Activated CD4-positive, alpha-beta memory T cell treated with anti-CD3 and anti-CD28 coated beads, Interleukin-2, amount 10 ng/mL, durations not matched to agents 7 days and 5 days (primary cell): ENCODE measurements at regions not wholly inside any gene's neighbourhood (a gene's known extent, or its start where the extent isn't known, plus 50 kb on each side); places are given as distances from the start of the nearest gene placed in this dataset.

ENCODE experiments used
- CTCF ChIA-PET: fragments of 350-600 bp; sonication (Branson Sonifier 250); formaldehyde crosslinking; loops from one replicate; lab custom pipeline; 2021; ENCODE audit warnings: antibody characterized with exemption, inconsistent platforms; lab: Charles Lee
- POLR2A ChIA-PET: fragments of 350-600 bp; sonication (Branson Sonifier 250); formaldehyde crosslinking; loops from one replicate; lab custom pipeline; 2021; ENCODE audit warnings: antibody characterized with exemption; lab: Charles Lee
- DNase-seq: peaks from one replicate; pipeline ENCODE4 v3.0.0-alpha.2; 2020
- H3K27ac Mint-ChIP-seq: one replicate; pipeline ENCODE4 v1.8.0; 2021; ENCODE audit warnings: mild to moderate bottlenecking, mixed read lengths
- H3K27me3 Mint-ChIP-seq: one replicate; pipeline ENCODE4 v1.8.0; 2021; ENCODE audit warnings: mixed read lengths
- H3K36me3 Mint-ChIP-seq: one replicate; pipeline ENCODE4 v1.8.0; 2021; ENCODE audit warnings: low read depth, mixed read lengths
- H3K4me1 Mint-ChIP-seq: one replicate; pipeline ENCODE4 v1.8.0; 2021; ENCODE audit warnings: mixed read lengths
- H3K4me3 Mint-ChIP-seq: one replicate; pipeline ENCODE4 v1.8.0; 2021; ENCODE audit warnings: mild to moderate bottlenecking, mixed read lengths
- H3K9me3 Mint-ChIP-seq: one replicate; pipeline ENCODE4 v1.8.0; 2021; ENCODE audit warnings: mixed read lengths

- H3K4me3 Mint-ChIP-seq = no peak overlapping the region
- ChIA-PET POLR2A (no interaction called here), CTCF (no interaction called here)
- peaks cover 14% of the 10 kb centered on the region for H3K9me3 Mint-ChIP-seq
- DNase-seq = no peak
- no peaks in the 10 kb centered on the region for H3K36me3 Mint-ChIP-seq
- H3K27ac Mint-ChIP-seq = no peak overlapping the region
- no peaks in the 10 kb centered on the region for H3K27me3 Mint-ChIP-seq
- no peaks in the 10 kb centered on the region for H3K4me1 Mint-ChIP-seq
These were observed 224.3 kb upstream of the SOX21 start for GRCh38 chr13:94936633-94937032.

GRCh38 chr13:94933936-94934335 is 221.6 kb upstream of the SOX21 start:
- Mint-ChIP-seq H3K36me3 (no peaks in the 10 kb centered on the region), H3K27ac (no peak overlapping the region), H3K4me1 (no peaks in the 10 kb centered on the region), H3K9me3 (peaks cover 14% of the 10 kb centered on the region), H3K27me3 (no peaks in the 10 kb centered on the region), H3K4me3 (no peak overlapping the region)
- CTCF ChIA-PET = no interaction called here
- DNase-seq = no peak
- POLR2A ChIA-PET = interaction anchor here (0.6 kb wide), 1 partner anchor 33 kb away, joined by 3 read pairs; no protein-coding TSS in a partner anchor

DNA sequence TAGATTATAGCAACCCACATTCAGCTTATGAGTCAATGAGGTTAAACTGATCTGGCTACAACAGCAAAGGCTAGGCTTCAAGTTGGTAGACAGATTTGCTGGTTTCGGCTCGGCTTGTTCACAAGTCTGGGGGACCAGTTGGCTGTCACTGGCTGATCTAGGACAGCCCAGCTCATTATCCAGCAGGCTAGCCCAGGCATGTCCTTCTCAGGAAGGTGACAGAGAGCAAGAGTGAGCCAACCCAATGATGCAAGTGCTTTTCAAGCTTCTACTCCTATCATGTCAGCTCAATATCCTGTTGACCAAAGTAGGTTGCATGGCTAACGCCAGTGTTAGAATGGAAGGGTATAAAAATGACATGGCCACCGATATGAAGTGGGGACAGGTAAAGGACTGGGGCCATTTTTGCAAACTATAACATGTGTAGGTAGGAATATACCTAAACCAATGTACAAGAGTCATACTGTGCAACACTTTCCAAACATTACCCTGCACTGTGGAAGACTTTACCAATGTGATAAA is 220.9 kb upstream of the SOX21 start:
- CTCF ChIA-PET = no interaction called here
- Mint-ChIP-seq H3K27ac (no peak overlapping the region), H3K4me3 (no peak overlapping the region), H3K9me3 (peaks cover 14% of the 10 kb centered on the region), H3K36me3 (no peaks in the 10 kb centered on the region), H3K4me1 (no peaks in the 10 kb centered on the region), H3K27me3 (no peaks in the 10 kb centered on the region)
- POLR2A ChIA-PET = no interaction called here
- no peak for DNase-seq

- ChIA-PET CTCF (no interaction called here), POLR2A (no interaction called here)
- Mint-ChIP-seq H3K27me3 (no peaks in the 10 kb centered on the region), H3K9me3 (peaks cover 5% of the 10 kb centered on the region), H3K27ac (no peak overlapping the region), H3K4me3 (no peak overlapping the region), H3K4me1 (no peaks in the 10 kb centered on the region), H3K36me3 (no peaks in the 10 kb centered on the region)
- no peak for DNase-seq
These were observed 215.9 kb upstream of the SOX21 start for GRCh38 chr13:94928127-94928775.

GRCh38 chr13:94925263-94925662 is 212.9 kb upstream of the SOX21 start:
- no peak for DNase-seq
- no peak overlapping the region for H3K27ac Mint-ChIP-seq
- H3K36me3 Mint-ChIP-seq = no peaks in the 10 kb centered on the region
- CTCF ChIA-PET = no interaction called here
- H3K27me3 Mint-ChIP-seq = no peaks in the 10 kb centered on the region
- H3K9me3 Mint-ChIP-seq = no peaks in the 10 kb centered on the region
- H3K4me3 Mint-ChIP-seq = no peak overlapping the region
- H3K4me1 Mint-ChIP-seq = no peaks in the 10 kb centered on the region
- POLR2A ChIA-PET = no interaction called here

- H3K27ac Mint-ChIP-seq = no peak overlapping the region
- H3K4me3 Mint-ChIP-seq = no peak overlapping the region
- H3K27me3 Mint-ChIP-seq = no peaks in the 10 kb centered on the region
- no peaks in the 10 kb centered on the region for H3K36me3 Mint-ChIP-seq
- H3K9me3 Mint-ChIP-seq = no peaks in the 10 kb centered on the region
- H3K4me1 Mint-ChIP-seq = no peaks in the 10 kb centered on the region
- no peak for DNase-seq
- ChIA-PET CTCF (no interaction called here), POLR2A (no interaction called here)
These were observed 208.8 kb upstream of the SOX21 start for GRCh38 chr13:94921181-94921580.

DNA sequence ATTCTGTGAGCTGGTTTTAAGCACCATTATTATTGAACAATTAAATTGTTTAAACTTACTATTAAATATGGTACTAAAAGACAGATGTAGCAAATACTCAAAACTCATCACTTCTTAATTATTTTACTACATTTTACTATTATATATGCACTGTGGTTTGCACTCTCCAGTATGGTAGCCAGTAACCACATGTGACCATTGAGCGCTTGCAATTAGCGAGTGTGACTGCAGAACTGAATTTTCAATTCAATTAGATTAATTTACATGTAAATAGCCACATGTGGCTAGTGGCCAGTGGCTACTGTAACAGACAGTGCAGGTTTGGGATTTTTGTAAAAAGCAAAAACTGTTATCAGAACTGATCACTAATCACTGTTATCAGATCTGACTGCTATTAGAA is 208.2 kb upstream of the SOX21 start:
- Mint-ChIP-seq H3K9me3 (no peaks in the 10 kb centered on the region), H3K4me3 (no peak overlapping the region), H3K27me3 (no peaks in the 10 kb centered on the region), H3K27ac (no peak overlapping the region), H3K36me3 (no peaks in the 10 kb centered on the region), H3K4me1 (no peaks in the 10 kb centered on the region)
- POLR2A ChIA-PET = no interaction called here
- DNase-seq = no peak
- CTCF ChIA-PET = no interaction called here

DNA sequence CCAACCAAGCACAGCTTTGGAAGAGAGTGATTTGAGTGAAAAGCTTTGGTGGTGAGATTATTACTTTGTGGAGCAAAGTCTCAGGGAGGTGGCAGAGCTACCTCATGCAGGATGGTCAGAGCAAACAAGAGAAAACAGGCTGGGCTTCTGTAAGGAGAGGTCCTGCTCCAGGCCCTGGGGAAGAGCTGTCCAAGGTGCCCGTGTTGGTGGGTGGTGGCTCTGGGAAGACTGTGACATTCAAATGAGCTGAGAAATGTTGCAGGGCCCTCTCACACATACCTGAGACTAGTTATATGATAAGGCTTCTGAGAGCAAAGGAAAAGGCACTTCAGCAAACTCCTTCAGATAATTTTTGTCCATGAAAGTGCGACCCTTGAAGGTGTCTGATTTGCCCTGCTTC is 205.5 kb upstream of the SOX21 start:
- Mint-ChIP-seq H3K9me3 (no peaks in the 10 kb centered on the region), H3K4me3 (no peak overlapping the region), H3K36me3 (no peaks in the 10 kb centered on the region), H3K27ac (no peak overlapping the region), H3K27me3 (no peaks in the 10 kb centered on the region), H3K4me1 (no peaks in the 10 kb centered on the region)
- DNase-seq = no peak
- ChIA-PET POLR2A (no interaction called here), CTCF (no interaction called here)

DNA sequence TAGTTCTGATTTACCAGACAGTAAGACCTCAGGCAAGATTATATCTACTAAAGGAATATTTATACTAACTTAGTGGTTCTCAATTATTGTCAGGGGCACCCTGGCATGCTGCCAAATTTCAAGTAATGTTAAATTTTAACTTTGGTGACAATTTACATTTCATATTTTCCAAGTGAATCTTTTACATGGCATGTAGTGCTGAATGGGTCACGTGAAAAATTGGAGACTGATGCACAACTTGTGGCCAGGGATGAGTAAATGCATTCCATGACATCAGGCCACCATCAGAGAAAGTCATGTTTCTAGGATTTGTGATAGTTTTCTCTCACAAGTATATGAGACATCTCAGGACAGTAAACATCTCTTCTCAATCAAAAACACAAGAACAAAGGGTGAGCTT is 202.6 kb upstream of the SOX21 start:
- ChIA-PET CTCF (no interaction called here), POLR2A (no interaction called here)
- H3K4me3 Mint-ChIP-seq = no peak overlapping the region
- peaks cover 14% of the 10 kb centered on the region for H3K27me3 Mint-ChIP-seq
- DNase-seq = no peak
- H3K9me3 Mint-ChIP-seq = no peaks in the 10 kb centered on the region
- H3K4me1 Mint-ChIP-seq = no peaks in the 10 kb centered on the region
- no peaks in the 10 kb centered on the region for H3K36me3 Mint-ChIP-seq
- no peak overlapping the region for H3K27ac Mint-ChIP-seq

GRCh38 chr13:94906605-94907004 is 194.3 kb upstream of the SOX21 start:
- DNase-seq = no peak
- ChIA-PET POLR2A (no interaction called here), CTCF (no interaction called here)
- no peak overlapping the region for H3K4me3 Mint-ChIP-seq
- H3K4me1 Mint-ChIP-seq = no peaks in the 10 kb centered on the region
- no peaks in the 10 kb centered on the region for H3K36me3 Mint-ChIP-seq
- peaks cover 19% of the 10 kb centered on the region for H3K27me3 Mint-ChIP-seq
- H3K9me3 Mint-ChIP-seq = no peaks in the 10 kb centered on the region
- no peak overlapping the region for H3K27ac Mint-ChIP-seq

DNA sequence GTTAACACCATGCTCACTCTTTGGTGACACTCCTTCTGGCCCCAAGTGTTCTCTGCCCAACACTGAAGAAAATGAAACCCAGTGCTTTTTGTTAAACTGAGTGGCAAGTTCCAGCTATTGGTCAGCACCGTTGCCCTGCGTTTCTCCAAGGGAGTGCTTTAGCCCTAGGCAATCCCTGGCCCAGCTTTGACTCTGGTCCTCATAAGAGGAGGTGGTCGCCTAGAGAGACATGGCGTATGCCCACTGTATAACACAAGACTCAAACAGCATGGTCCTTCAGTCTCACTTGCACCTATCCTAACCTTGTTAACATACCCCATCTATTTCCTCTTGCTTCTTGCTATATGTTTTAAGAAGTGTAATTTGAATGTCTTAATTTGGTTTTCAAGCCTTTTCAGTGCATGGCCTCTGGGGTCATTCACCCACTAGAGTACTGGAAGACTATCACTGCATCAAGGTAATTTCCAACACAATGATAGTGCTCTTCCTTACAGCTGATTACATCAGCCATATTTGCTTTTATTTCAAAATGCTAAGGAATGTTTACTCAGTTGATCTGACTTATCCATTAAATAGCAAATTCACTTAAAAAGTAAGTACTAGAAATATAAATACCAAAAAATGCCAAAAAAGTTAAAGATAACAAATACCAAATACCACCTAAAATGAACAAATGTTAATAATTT is 190.5 kb upstream of the SOX21 start:
- H3K27ac Mint-ChIP-seq = no peak overlapping the region
- no peak overlapping the region for H3K4me3 Mint-ChIP-seq
- POLR2A ChIA-PET = no interaction called here
- no peaks in the 10 kb centered on the region for H3K36me3 Mint-ChIP-seq
- H3K27me3 Mint-ChIP-seq = peaks cover 9% of the 10 kb centered on the region
- CTCF ChIA-PET = no interaction called here
- H3K9me3 Mint-ChIP-seq = no peaks in the 10 kb centered on the region
- no peaks in the 10 kb centered on the region for H3K4me1 Mint-ChIP-seq
- no peak for DNase-seq

DNA sequence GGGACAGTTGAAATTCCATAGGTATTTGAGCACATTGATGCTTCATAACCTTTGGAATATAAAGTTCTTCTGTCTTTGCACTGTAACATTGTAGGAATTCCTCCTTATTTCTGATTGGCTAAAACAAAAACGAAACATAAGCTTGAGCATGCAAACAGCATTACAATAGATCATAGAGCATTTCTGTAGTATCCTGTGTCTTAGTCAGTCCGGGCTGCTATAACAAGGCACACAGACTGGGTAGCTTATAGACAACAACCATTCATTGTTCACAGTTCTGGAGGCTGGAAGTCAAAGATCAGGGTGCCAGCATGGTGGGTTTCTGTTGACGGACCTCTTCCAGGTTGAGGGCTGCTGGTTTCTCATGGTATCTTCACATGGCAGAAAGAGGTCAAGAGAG is 188.7 kb upstream of the SOX21 start:
- H3K4me3 Mint-ChIP-seq = no peak overlapping the region
- DNase-seq = no peak
- ChIA-PET CTCF (no interaction called here), POLR2A (no interaction called here)
- no peaks in the 10 kb centered on the region for H3K36me3 Mint-ChIP-seq
- H3K9me3 Mint-ChIP-seq = no peaks in the 10 kb centered on the region
- H3K4me1 Mint-ChIP-seq = no peaks in the 10 kb centered on the region
- peaks cover 5% of the 10 kb centered on the region for H3K27me3 Mint-ChIP-seq
- no peak overlapping the region for H3K27ac Mint-ChIP-seq

GRCh38 chr13:94896719-94897317 is 184.5 kb upstream of the SOX21 start:
- POLR2A ChIA-PET = no interaction called here
- Mint-ChIP-seq H3K4me1 (no peaks in the 10 kb centered on the region), H3K9me3 (no peaks in the 10 kb centered on the region), H3K4me3 (no peak overlapping the region), H3K27me3 (peaks cover 3% of the 10 kb centered on the region), H3K27ac (no peak overlapping the region), H3K36me3 (no peaks in the 10 kb centered on the region)
- no peak for DNase-seq
- CTCF ChIA-PET = no interaction called here
